GM19468 (cell line): ENCODE measurements at regions not wholly inside any gene's neighbourhood (a gene's known extent, or its start where the extent isn't known, plus 50 kb on each side); places are given as distances from the start of the nearest gene placed in this dataset.
"Not testable (repeated sequence)": the region's sequence is repeated elsewhere in the genome, so short reads cannot be mapped to it uniquely, and the experiment has no call there.

Experiments used
- ATAC-seq: cut with Tn5 transposase; IDR thresholded peaks from one replicate; pipeline ENCODE4 v1.9.1; 2021; ENCODE audit warnings: mild to moderate bottlenecking, moderate library complexity, moderate number of reproducible peaks; ENCODE audit not compliant: unreplicated experiment; ENCODE audit errors: extremely low read depth

GRCh38 chr2:117603567-117603966 is 210.9 kb upstream of the DDX18 start:
- ATAC-seq, result no peak

GRCh38 chr2:117607202-117607601 is 207.3 kb upstream of the DDX18 start:
- ATAC-seq, result no peak

GRCh38 chr2:117613101-117613500 is 201.4 kb upstream of the DDX18 start:
- ATAC-seq, result no peak

DNA sequence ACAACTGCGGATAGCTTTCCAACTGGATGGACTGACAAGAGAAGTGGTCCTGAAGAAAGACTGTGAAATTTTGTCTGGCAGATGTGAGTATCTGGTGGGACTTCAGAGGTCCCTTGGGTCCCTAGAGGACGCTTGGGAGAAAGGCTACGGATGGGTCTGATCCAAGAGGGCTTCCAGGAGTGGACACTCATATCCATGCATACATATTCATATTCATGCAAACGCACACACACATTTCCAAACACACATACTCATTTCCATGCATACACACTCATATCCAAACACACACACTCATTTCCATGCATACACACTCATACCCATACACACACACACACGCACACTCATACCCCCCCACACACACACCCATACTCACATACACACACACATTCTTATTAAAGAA is 200.2 kb upstream of the DDX18 start:
- ATAC-seq, result no peak

- no peak for ATAC-seq
These were observed 199.5 kb upstream of the DDX18 start for GRCh38 chr2:117614823-117615534.

GRCh38 chr2:117618607-117619006 is 195.9 kb upstream of the DDX18 start:
- no peak for ATAC-seq

DNA sequence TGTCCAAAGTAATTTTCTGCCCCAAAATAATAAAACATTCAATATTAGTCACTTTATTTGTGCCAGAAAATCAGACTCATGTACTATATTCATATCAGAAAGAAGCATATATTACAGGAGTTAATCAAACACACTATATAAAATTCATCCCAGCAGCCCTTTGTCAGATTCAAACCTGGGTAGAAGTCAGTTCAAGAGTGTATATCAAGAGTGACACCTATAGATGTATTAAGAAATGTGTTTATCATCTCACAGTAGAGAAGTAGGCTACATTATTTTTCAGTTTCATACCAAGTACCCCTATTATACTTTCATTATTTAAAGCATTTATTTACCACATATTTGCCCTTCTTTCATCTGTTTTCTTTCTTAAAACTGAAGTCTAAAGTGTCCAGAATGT is 193.2 kb upstream of the DDX18 start:
- ATAC-seq, result no peak

DNA sequence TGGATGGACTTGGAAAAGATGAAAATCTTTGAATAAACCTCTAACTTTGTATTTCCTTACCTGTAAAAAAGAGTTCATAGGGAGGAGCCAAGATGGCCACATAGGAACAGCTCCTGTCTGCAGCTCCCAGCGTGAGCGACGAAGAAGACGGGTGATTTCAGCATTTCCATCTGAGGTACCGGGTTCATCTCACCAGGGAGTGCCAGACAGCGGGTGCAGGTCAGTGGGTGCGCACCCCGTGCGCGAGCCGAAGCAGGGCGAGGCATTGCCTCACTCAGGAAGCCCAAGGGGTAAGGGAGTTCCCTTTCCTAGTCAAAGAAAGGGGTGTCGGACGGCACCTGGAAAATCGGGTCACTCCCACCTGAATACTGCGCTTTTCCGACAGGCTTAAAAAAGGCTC is 191.3 kb upstream of the DDX18 start:
- not testable (repeated sequence) for ATAC-seq

- no peak for ATAC-seq
These were observed 183.1 kb upstream of the DDX18 start for GRCh38 chr2:117631152-117631945.

GRCh38 chr2:117635481-117635880 is 179.0 kb upstream of the DDX18 start:
- ATAC-seq, result no peak

DNA sequence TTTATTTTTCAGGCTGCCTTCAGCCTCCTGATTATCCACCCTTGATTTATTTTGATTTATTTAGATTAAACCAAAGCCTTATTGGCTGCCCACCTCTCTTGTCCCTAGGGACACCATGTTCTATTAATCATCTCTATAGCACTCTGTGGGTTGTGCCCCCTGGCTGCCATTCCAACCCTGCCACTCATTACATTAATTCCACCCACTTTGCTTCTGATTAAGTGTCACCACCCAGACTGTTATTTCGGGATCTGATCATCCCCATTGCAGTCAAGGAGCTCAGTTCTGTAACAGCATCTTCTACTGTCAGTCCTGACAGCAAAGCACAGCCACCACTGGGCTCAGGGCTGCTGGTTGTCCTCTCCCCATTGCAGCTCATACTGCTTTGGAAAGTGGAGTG is 175.1 kb upstream of the DDX18 start:
- ATAC-seq, result no peak

DNA sequence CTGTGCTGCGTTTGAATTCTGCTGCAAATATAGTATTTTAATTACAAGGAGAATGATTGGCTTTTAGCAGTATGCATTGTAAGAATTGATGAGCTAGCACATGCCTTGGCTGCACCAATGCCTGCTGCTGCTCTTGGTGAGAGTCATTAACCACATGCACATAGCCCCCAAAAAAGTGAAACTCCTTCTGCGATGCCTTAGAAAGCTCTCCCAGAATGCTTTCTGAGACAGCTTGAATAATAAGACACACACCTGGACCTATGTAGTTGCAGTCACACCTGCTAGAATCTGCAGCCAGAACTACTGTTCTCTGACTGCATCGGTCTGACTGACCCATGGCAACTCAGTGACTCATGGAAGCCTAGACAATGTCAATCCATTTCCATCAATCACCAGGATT is 170.1 kb upstream of the DDX18 start:
- no peak for ATAC-seq

DNA sequence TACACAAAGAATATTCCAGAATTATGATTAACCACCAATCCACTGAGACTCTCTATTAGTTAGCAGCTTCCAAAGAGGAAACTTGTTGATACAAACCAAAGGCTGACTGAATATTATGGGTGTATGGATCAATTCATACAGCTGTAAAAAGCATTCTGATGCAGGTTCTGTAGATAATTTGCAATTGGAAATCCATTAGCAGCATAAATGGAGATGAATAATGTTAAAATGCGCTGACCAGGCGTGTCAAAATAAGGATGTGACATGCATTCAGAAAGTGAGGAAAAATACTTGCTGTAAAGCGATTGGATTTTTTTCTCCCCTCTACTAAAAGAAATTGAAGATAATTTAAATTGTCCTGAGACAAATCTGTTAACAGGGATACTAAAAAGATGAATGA is 169.0 kb upstream of the DDX18 start:
- no peak for ATAC-seq

DNA sequence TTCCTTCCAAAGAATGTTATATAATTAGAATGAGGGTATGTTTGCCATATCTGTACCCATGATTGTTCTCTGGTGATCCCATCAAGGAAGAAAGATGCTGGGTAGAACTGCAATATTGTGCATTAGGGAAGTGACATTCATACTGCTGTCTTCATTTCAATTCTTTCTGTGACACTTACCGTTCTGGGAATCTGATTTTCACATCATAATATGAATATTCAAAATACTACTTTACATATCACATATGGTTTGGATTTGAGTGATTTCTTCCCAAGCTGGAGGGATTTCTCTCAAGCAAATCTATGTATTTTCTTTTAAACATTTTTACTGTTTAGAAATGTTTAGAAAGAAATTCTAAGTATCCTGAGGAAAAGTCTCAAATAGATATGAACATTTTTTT is 168.4 kb upstream of the DDX18 start:
- ATAC-seq, result no peak

- ATAC-seq, result no peak
These were observed 167.6 kb upstream of the DDX18 start for GRCh38 chr2:117646872-117647271.

DNA sequence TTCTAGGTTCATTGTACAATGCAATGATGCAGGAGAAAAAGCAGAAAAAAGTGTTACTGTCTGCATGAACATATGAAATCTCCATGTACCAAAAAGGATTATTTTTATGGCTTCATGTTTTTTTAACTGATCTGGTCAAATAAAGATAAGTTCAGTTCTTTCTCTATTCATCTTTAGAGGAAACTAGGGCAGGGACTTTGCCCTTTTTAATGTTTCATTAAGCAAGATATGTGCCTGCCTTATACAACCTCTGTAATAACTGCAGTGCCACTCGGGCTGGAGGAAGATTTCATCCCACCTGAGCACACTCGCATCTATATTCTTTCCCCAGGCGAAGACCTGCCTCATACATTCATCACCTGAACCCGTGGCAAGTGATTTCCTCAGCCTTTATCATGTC is 157.9 kb upstream of the DDX18 start:
- no peak for ATAC-seq

GRCh38 chr2:117661619-117662018 is 152.9 kb upstream of the DDX18 start:
- ATAC-seq, result no peak

DNA sequence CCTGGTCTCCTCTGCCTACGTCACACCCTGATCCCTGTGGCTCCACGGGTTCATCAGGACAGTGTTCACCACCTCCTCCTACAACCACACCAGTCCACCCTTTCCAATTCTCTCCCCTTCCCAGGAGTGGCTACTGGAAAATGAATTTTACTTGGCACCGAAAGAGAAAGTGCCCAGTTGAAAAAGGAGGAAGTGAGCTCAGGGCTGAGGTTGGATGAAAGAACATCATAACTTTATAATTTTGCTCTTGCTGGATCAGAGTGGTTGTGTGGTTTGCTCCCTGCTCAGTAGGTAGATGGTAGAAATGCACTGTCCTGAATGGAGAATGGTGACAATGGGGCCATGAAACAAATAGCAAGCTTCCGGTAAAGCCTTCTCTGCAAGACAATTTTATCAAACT is 140.3 kb upstream of the DDX18 start:
- no peak for ATAC-seq

DNA sequence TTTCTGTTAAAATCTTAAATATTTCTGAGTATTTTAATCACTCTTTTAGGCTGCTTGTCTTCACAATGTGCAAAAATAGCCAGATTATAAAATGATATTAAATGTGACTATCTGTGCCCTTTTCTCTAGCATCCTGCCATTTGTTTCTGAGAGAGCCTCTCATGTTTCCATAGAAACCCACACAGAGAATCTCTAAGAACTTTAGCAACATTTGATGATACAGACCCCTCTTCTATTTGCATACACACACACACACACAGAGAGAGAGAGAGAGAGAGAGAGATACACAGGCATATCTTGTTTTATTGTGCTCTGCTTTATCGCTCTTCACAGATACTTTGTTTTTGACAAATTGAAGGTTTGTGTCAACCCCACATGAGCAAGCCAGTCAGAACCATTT is 134.5 kb upstream of the DDX18 start:
- ATAC-seq, result no peak

DNA sequence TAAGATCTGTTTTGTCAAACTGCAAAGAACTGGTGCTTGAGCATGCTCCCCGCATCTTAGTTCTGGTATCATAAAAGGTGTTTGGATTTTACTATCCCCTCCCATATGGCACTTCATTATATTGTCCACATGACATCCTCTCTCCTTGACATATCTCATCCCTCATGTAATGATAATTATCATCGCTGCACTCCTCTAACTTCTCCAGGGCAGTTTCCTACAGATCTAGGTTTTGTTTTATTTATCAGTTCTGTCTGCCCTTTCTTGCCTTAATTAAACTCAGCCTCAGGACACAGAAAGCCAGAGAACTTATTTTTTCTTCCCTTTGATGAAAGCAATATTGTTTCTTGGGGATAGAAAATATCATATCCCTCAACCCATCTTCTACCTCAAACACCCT is 129.6 kb upstream of the DDX18 start:
- ATAC-seq, result no peak

- ATAC-seq, result peak; percentile 95
These were observed 127.8 kb upstream of the DDX18 start for GRCh38 chr2:117686699-117687098.

DNA sequence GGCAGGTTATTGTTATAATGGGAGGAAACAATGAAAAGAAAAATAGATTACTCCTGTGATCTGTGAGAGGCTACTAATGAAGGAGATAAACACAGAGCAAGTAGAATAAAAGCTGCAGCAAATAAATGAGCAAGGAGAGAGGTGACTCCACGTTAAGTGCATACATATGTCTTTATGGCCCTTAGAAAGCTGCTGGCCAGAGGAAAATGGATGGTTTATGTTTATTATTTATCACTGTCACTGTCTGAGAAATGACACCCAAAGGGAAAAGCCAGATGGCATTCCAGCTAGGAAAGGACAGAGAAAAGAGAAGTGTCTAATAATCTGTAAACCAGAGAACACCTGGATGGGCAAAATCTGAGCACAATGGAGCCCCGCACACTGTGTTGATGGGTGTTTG is 122.9 kb upstream of the DDX18 start:
- no peak for ATAC-seq
